B cell (primary cell): ENCODE measurements at regions not wholly inside any gene's neighbourhood (a gene's known extent, or its start where the extent isn't known, plus 50 kb on each side); places are given as distances from the start of the nearest gene placed in this dataset.
"Not testable (repeated sequence)": the region's sequence is repeated elsewhere in the genome, so short reads cannot be mapped to it uniquely, and the experiment has no call there.

Experiments used
- CTCF ChIP-seq: fragments of 200-600 bp; IDR thresholded peaks from one replicate; pipeline ENCODE4 v1.8.0; 2022; ENCODE audit warnings: antibody characterized with exemption, mild to moderate bottlenecking
- EZH2 ChIP-seq: IDR thresholded peaks from 2 replicates; pipeline ENCODE4 v1.6.1; 2012; ENCODE audit warnings: borderline replicate concordance, low read depth, mild to moderate bottlenecking, moderate library complexity, low read length; ENCODE audit not compliant: insufficient read depth, poor library complexity, severe bottlenecking

GRCh38 chr16:26874318-26874717 lies 192.4 kb upstream of the C16orf82 start:
- not testable (repeated sequence) for TF ChIP-seq CTCF, EZH2
